ENCODE measurements at regions not wholly inside any gene's neighbourhood (a gene's known extent, or its start where the extent isn't known, plus 50 kb on each side); places are given as distances from the start of the nearest gene placed in this dataset.
"Not testable (repeated sequence)": the region's sequence is repeated elsewhere in the genome, so short reads cannot be mapped to it uniquely, and the experiment has no call there.

GRCh38 chr18:73679941-73680712 is 467.5 kb downstream of the FBXO15 start:
- DNase-seq (ENCODE audit: low read depth) = no peak
- H3K4me3 ChIP-seq (ENCODE audit: control insufficient read depth, low read depth, low read length) = no peak overlapping the region
- no peak for TF ChIP-seq CTCF (IDR thresholded peaks at IDR 0.05; ENCODE audit: control insufficient read depth, insufficient read depth, low read depth, low read length, missing control alignments)

GRCh38 chr18:73677450-73677849 is 470.2 kb downstream of the FBXO15 start:
- no peak for TF ChIP-seq CTCF (IDR thresholded peaks at IDR 0.05; ENCODE audit: control insufficient read depth, insufficient read depth, low read depth, low read length, missing control alignments)
- no peak for DNase-seq (ENCODE audit: low read depth)
- H3K4me3 ChIP-seq (ENCODE audit: control insufficient read depth, low read depth, low read length) = no peak overlapping the region

- TF ChIP-seq CTCF (IDR thresholded peaks at IDR 0.05; ENCODE audit: control insufficient read depth, insufficient read depth, low read depth, low read length, missing control alignments) = no peak
- no peak for DNase-seq (ENCODE audit: low read depth)
- H3K4me3 ChIP-seq (ENCODE audit: control insufficient read depth, low read depth, low read length) = no peak overlapping the region
Measured at GRCh38 chr18:73674125-73674865, 473.3 kb downstream of the FBXO15 start.

GRCh38 chr18:73671480-73671879 is 476.2 kb downstream of the FBXO15 start:
- H3K4me3 ChIP-seq (ENCODE audit: control insufficient read depth, low read depth, low read length); DNase-seq (ENCODE audit: low read depth): not testable (repeated sequence)

- no peak for DNase-seq (ENCODE audit: low read depth)
- no peak overlapping the region for H3K4me3 ChIP-seq (ENCODE audit: control insufficient read depth, low read depth, low read length)
- no peak for TF ChIP-seq CTCF (IDR thresholded peaks at IDR 0.05; ENCODE audit: control insufficient read depth, insufficient read depth, low read depth, low read length, missing control alignments)
Measured at GRCh38 chr18:73670524-73670923, 477.1 kb downstream of the FBXO15 start.

GRCh38 chr18:73670039-73670438 is 477.6 kb downstream of the FBXO15 start:
- no peak for DNase-seq (ENCODE audit: low read depth)
- TF ChIP-seq CTCF (IDR thresholded peaks at IDR 0.05; ENCODE audit: control insufficient read depth, insufficient read depth, low read depth, low read length, missing control alignments) = no peak
- H3K4me3 ChIP-seq (ENCODE audit: control insufficient read depth, low read depth, low read length) = no peak overlapping the region

- no peak for DNase-seq (ENCODE audit: low read depth)
- H3K4me3 ChIP-seq (ENCODE audit: control insufficient read depth, low read depth, low read length) = no peak overlapping the region
- TF ChIP-seq CTCF (IDR thresholded peaks at IDR 0.05; ENCODE audit: control insufficient read depth, insufficient read depth, low read depth, low read length, missing control alignments) = no peak
Measured at GRCh38 chr18:73669297-73669696, 478.3 kb downstream of the FBXO15 start.

Data from AG09309 (cell line).